Liver (tissue), 8 donors: ENCODE measurements at regions not wholly inside any gene's neighbourhood (a gene's known extent, or its start where the extent isn't known, plus 50 kb on each side); places are given as distances from the start of the nearest gene placed in this dataset.
A peak's percentile ranks its signal among the peaks of the same experiment; 100 is the strongest.

Experiments
- DNase-seq: peaks from one replicate; pipeline ENCODE4 v3.0.0-alpha.2; 2017; ENCODE audit warnings: low spot score
- H3K27ac ChIP-seq, 2 donors: one replicate each; pipeline ENCODE4 v1.7.0; 2013; ENCODE audit warnings: inconsistent platforms in 2 of 2, low read length in 2 of 2, control low read depth in 1 of 2, low read depth in 1 of 2, mild to moderate bottlenecking in 1 of 2
- H3K27me3 ChIP-seq, 4 donors: one replicate each; pipeline versions ENCODE4 v1.6.1 to v1.7.0; 2013; ENCODE audit warnings: low read length in 3 of 4, inconsistent platforms in 1 of 4, mild to moderate bottlenecking in 1 of 4, moderate library complexity in 1 of 4; ENCODE audit not compliant: control insufficient read depth in 4 of 4, insufficient read depth in 4 of 4
- H3K36me3 ChIP-seq, 4 donors: one replicate each; pipeline versions ENCODE4 v1.6.1 to v1.7.0; 2013; ENCODE audit warnings: low read length in 3 of 4, mild to moderate bottlenecking in 3 of 4, low read depth in 1 of 4, moderate library complexity in 1 of 4; ENCODE audit not compliant: control insufficient read depth in 4 of 4, insufficient read depth in 3 of 4
- H3K4me1 ChIP-seq, 4 donors: one replicate each; pipeline versions ENCODE4 v1.6.1 to v1.7.0; 2013; ENCODE audit warnings: low read length in 3 of 4, mild to moderate bottlenecking in 3 of 4, moderate library complexity in 1 of 4; ENCODE audit not compliant: control insufficient read depth in 4 of 4, insufficient read depth in 4 of 4
- H3K4me3 ChIP-seq, 3 donors: one replicate each; pipeline versions ENCODE4 v1.6.1 to v1.7.0; 2013; ENCODE audit warnings: low read length in 3 of 3, control low read depth in 1 of 3, low read depth in 1 of 3, mild to moderate bottlenecking in 1 of 3
- H3K9ac ChIP-seq, 2 donors: one replicate each; pipeline ENCODE4 v1.7.0; 2013; ENCODE audit warnings: low read length in 2 of 2, mild to moderate bottlenecking in 2 of 2, moderate library complexity in 2 of 2, control low read depth in 1 of 2, low read depth in 1 of 2
- H3K9me3 ChIP-seq, 4 donors: one replicate each; pipeline versions ENCODE4 v1.6.1 to v1.7.0; 2013; ENCODE audit warnings: low read length in 3 of 4; ENCODE audit not compliant: control insufficient read depth in 4 of 4
- ATF3 ChIP-seq: IDR thresholded peaks from 2 replicates; pipeline ENCODE4 v1.6.1; 2016; ENCODE audit warnings: antibody characterized with exemption
- CTCF ChIP-seq: fragments of 150-350 bp; IDR thresholded peaks from 2 replicates; pipeline ENCODE4 v1.5.1; 2017; ENCODE audit warnings: improper control_type of control experiment, low read depth, low read length; ENCODE audit not compliant: missing input control
- EGR1 ChIP-seq, 2 donors: IDR thresholded peaks; 2 replicates each; pipeline ENCODE4 v1.6.1; 2016 to 2018; ENCODE audit warnings: antibody characterized with exemption in 2 of 2, low read depth in 2 of 2
- FOXA1 ChIP-seq: IDR thresholded peaks from 2 replicates; pipeline ENCODE4 v1.6.1; 2016; ENCODE audit warnings: antibody characterized with exemption
- FOXA2 ChIP-seq: IDR thresholded peaks from 2 replicates; pipeline ENCODE4 v1.6.1; 2016; ENCODE audit warnings: antibody characterized with exemption
- GABPA ChIP-seq, 2 donors: IDR thresholded peaks in 1 of 2; conservative IDR thresholded peaks in 1 of 2; 2 replicates each; pipeline ENCODE4 v1.6.1; 2016; ENCODE audit warnings: antibody characterized with exemption in 2 of 2, mild to moderate bottlenecking in 1 of 2, moderate library complexity in 1 of 2
- HNF4A ChIP-seq, 2 donors: conservative IDR thresholded peaks; 2 replicates each; pipeline ENCODE4 v1.6.1; 2016; ENCODE audit warnings: antibody characterized with exemption in 2 of 2, mild to moderate bottlenecking in 2 of 2
- HNF4G ChIP-seq: IDR thresholded peaks from 2 replicates; pipeline ENCODE4 v1.6.1; 2016; ENCODE audit warnings: antibody characterized with exemption
- JUND ChIP-seq, 2 donors: IDR thresholded peaks; 2 replicates each; pipeline ENCODE4 v1.6.1; 2016; ENCODE audit warnings: antibody characterized with exemption in 2 of 2
- MAX ChIP-seq: IDR thresholded peaks from 2 replicates; pipeline ENCODE4 v1.6.1; 2016; ENCODE audit warnings: antibody characterized with exemption
- NR2F2 ChIP-seq: IDR thresholded peaks from 2 replicates; pipeline ENCODE4 v1.6.1; 2016; ENCODE audit warnings: antibody characterized with exemption
- RAD21 ChIP-seq, 2 donors: IDR thresholded peaks; 2 replicates each; pipeline ENCODE4 v1.6.1; 2016; ENCODE audit warnings: antibody characterized with exemption in 2 of 2, mild to moderate bottlenecking in 2 of 2
- REST ChIP-seq: IDR thresholded peaks from 2 replicates; pipeline ENCODE4 v1.6.1; 2016; ENCODE audit warnings: antibody characterized with exemption, mild to moderate bottlenecking
- RXRA ChIP-seq, 2 donors: IDR thresholded peaks; 2 replicates each; pipeline ENCODE4 v1.6.1; 2017 to 2018; ENCODE audit warnings: antibody characterized with exemption in 2 of 2, mild to moderate bottlenecking in 1 of 2
- SP1 ChIP-seq: IDR thresholded peaks from 2 replicates; pipeline ENCODE4 v1.6.1; 2018; ENCODE audit warnings: antibody characterized with exemption, mild to moderate bottlenecking
- TAF1 ChIP-seq: conservative IDR thresholded peaks from 2 replicates; pipeline ENCODE4 v1.6.1; 2016; ENCODE audit warnings: antibody characterized with exemption, mild to moderate bottlenecking
- YY1 ChIP-seq: IDR thresholded peaks from 2 replicates; pipeline ENCODE4 v1.6.1; 2016; ENCODE audit warnings: antibody characterized with exemption, mild to moderate bottlenecking
- ZBTB33 ChIP-seq: IDR thresholded peaks from 2 replicates; pipeline ENCODE4 v1.6.1; 2016; ENCODE audit warnings: antibody characterized with exemption
- WGBS: extraction: QIAGEN DNeasy Blood & Tissue Kit; methylation state at CpG from one replicate; pipeline ENCODE4 v1.1.7; 2013; 5-methylcytosine and 5-hydroxymethylcytosine counted together
- donor health status: healthy.
- donor health status: healthy.
- donor health status: healthy.
- donor health status: healthy.
- donor health status: healthy.

- no peak for TF ChIP-seq ZBTB33
- no peak for TF ChIP-seq GABPA (IDR thresholded peaks at IDR 0.05 in 1 of 2, conservative IDR thresholded peaks at IDR 0.05 in 1 of 2)
- TF ChIP-seq YY1, result no peak
- no peak for TF ChIP-seq EGR1 (IDR thresholded peaks at IDR 0.05; ENCODE audit: low read depth in 2 of 2)
- no peak for TF ChIP-seq RAD21 (IDR thresholded peaks at IDR 0.05)
- TF ChIP-seq TAF1, result no peak
- no peak for TF ChIP-seq MAX
- no peak for TF ChIP-seq HNF4A (conservative IDR thresholded peaks at IDR 0.05)
- no peak for TF ChIP-seq SP1
- TF ChIP-seq JUND (IDR thresholded peaks at IDR 0.05), result no peak
- TF ChIP-seq FOXA1, result no peak
Measured at GRCh38 chr5:112635276-112635675, 102.4 kb upstream of the APC start (continued).

GRCh38 chr5:112635771-112636731 is 101.6 kb upstream of the APC start:
- DNase-seq, result peak; percentile 37
- Histone ChIP-seq H3K4me3 (no peak overlapping the region), H3K4me1 (peaks cover 0 to 50% (median 34%) of the 10 kb centered on the region in 4 donors), H3K27me3 (no peaks in the 10 kb centered on the region), H3K9me3 (peaks cover 0 to 2% (median 0%) of the 10 kb centered on the region in 4 donors), H3K9ac (no peak overlapping the region), H3K27ac (peak overlapping the region in 1 of 2 donors; percentile 61), H3K36me3 (no peaks in the 10 kb centered on the region)
- WGBS, result 65% methylated on average over 1 of the region's 1 CpG
- TF ChIP-seq MAX (peak; percentile 57), FOXA2 (peak; percentile 12), RXRA (IDR thresholded peaks at IDR 0.05) (peak; percentile 99 to 100), YY1 (peak; percentile 46), SP1 (peak; percentile 84), CTCF (no peak), ZBTB33 (peak; percentile 48), JUND (IDR thresholded peaks at IDR 0.05) (peak; percentile 51 to 74), RAD21 (IDR thresholded peaks at IDR 0.05) (peak in 1 of 2 donors; percentile 32), TAF1 (no peak), GABPA (IDR thresholded peaks at IDR 0.05 in 1 of 2, conservative IDR thresholded peaks at IDR 0.05 in 1 of 2) (no peak), NR2F2 (no peak), FOXA1 (no peak), HNF4G (no peak), HNF4A (conservative IDR thresholded peaks at IDR 0.05) (peak; percentile 58 to 63), ATF3 (no peak), REST (no peak), EGR1 (IDR thresholded peaks at IDR 0.05; ENCODE audit: low read depth in 2 of 2) (no peak)
